ENCODE measurements at regions not wholly inside any gene's neighbourhood (a gene's known extent, or its start where the extent isn't known, plus 50 kb on each side); places are given as distances from the start of the nearest gene placed in this dataset.

DNA sequence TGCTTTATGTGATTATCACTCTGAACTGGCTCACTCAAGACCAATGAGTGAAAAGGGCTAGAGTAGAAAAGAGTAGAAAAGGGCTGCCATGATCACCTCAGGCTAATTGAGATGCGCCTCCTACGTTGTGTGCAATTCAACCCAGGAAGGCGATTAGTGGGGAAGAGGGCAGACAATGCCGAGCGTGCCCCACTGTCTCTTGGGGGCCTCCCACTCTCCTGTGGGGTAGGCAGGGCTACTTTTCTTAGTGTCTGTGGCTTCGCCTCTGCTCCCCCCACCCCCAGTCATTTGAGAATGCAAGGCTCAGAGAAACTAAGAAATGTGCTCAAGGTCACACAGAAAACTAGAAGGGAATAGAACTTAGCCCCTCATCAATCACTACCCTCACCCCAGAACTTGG is 57.7 kb upstream of the RASD2 start:
- no peak for TF ChIP-seq POLR2A (IDR thresholded peaks at IDR 0.05)
- no peak for TF ChIP-seq POLR2AphosphoS5 (IDR thresholded peaks at IDR 0.05)
- no peak for TF ChIP-seq CTCF (IDR thresholded peaks at IDR 0.05)
- no peak for TF ChIP-seq EP300 (IDR thresholded peaks at IDR 0.05)

Measured in stomach (tissue), 4 donors.